ENCODE measurements at regions not wholly inside any gene's neighbourhood (a gene's known extent, or its start where the extent isn't known, plus 50 kb on each side); places are given as distances from the start of the nearest gene placed in this dataset.

GRCh38 chr7:136275794-136276193 is 298.6 kb upstream of the MTPN start:
- H3K79me2 ChIP-seq (ENCODE audit: control insufficient read depth, insufficient read depth, low read length), result no peaks in the 10 kb centered on the region
- H3K36me3 ChIP-seq (ENCODE audit: control insufficient read depth in 2 of 2, extremely low read depth in 1 of 2, insufficient read depth in 2 of 2, low read length in 2 of 2), result no peaks in the 10 kb centered on the region
- H3K27me3 ChIP-seq (ENCODE audit: control insufficient read depth in 2 of 2, insufficient read depth in 2 of 2, low read length in 2 of 2), result no peaks in the 10 kb centered on the region
- dilution Hi-C loops (cut with MboI; ENCODE audit: extremely low pct_ligation_motif_present, low sequenced_read_pairs), result no loop called here
- no peaks in the 10 kb centered on the region for H4K20me1 ChIP-seq (replicated peaks; ENCODE audit: control insufficient read depth, extremely low read depth, insufficient read depth, low read length)
- H3K9me1 ChIP-seq (replicated peaks; ENCODE audit: control insufficient read depth, extremely low read depth, insufficient read depth, low read length), result no peaks in the 10 kb centered on the region
- FAIRE-seq (no peak), DNase-seq (ENCODE audit: low read depth, low spot score) (no peak)
- ChIA-PET CTCF (no interaction called here), POLR2A (no interaction called here)
- no peak overlapping the region for H3K4me3 ChIP-seq (replicated peaks in 1 of 3; ENCODE audit: insufficient read depth in 1 of 3, low read depth in 1 of 3, low read length in 3 of 3)
- TF ChIP-seq EZH2 (IDR thresholded peaks at IDR 0.05; ENCODE audit: borderline replicate concordance, low read depth, low read length, severe bottlenecking), result no peak
- TF ChIP-seq POLR2A (IDR thresholded peaks at IDR 0.05; ENCODE audit: low read depth, low read length), result no peak
- H3K9me3 ChIP-seq (replicated peaks; ENCODE audit: control insufficient read depth, insufficient read depth, low read length), result no peaks in the 10 kb centered on the region
- no peak overlapping the region for H3K27ac ChIP-seq (ENCODE audit: insufficient read depth, low read depth, low read length)
- intact Hi-C loops (cut with micrococcal nuclease), result no loop called here
- H3K9ac ChIP-seq (replicated peaks; ENCODE audit: extremely low read depth, insufficient read depth, low read length), result no peak overlapping the region
- no TSS peak for BruUV-seq (replicated peaks)
- H3K4me2 ChIP-seq (ENCODE audit: insufficient read depth, low read length), result no peak overlapping the region
- no peaks in the 10 kb centered on the region for H3K4me1 ChIP-seq (ENCODE audit: control insufficient read depth, extremely low read depth, insufficient read depth, low read length)
- H2AFZ ChIP-seq (ENCODE audit: low read depth, low read length), result no peak overlapping the region

GRCh38 chr7:136274636-136275345 is 297.6 kb upstream of the MTPN start:
- no peak overlapping the region for H2AFZ ChIP-seq (ENCODE audit: low read depth, low read length)
- H3K79me2 ChIP-seq (ENCODE audit: control insufficient read depth, insufficient read depth, low read length), result no peaks in the 10 kb centered on the region
- H3K4me1 ChIP-seq (ENCODE audit: control insufficient read depth, extremely low read depth, insufficient read depth, low read length), result no peaks in the 10 kb centered on the region
- no peak overlapping the region for H3K4me3 ChIP-seq (replicated peaks in 1 of 3; ENCODE audit: insufficient read depth in 1 of 3, low read depth in 1 of 3, low read length in 3 of 3)
- CTCF ChIA-PET, result no interaction called here
- no peak overlapping the region for H3K27ac ChIP-seq (ENCODE audit: insufficient read depth, low read depth, low read length)
- no peak for TF ChIP-seq POLR2AphosphoS5 (IDR thresholded peaks at IDR 0.05; ENCODE audit: insufficient read depth, low read depth, low read length)
- no peak for TF ChIP-seq CTCF (IDR thresholded peaks at IDR 0.05; ENCODE audit: extremely low read depth in 1 of 2, insufficient read depth in 1 of 2, low read depth in 1 of 2, low read length in 2 of 2)
- no peak for TF ChIP-seq POLR2A (IDR thresholded peaks at IDR 0.05; ENCODE audit: low read depth, low read length)
- TF ChIP-seq FOS (IDR thresholded peaks at IDR 0.05; ENCODE audit: borderline replicate concordance, insufficient read depth, low read length), result no peak
- no peak for TF ChIP-seq MYC (IDR thresholded peaks at IDR 0.05; ENCODE audit: low read depth, low read length)
- TF ChIP-seq JUN (IDR thresholded peaks at IDR 0.05; ENCODE audit: borderline replicate concordance, insufficient read depth, insufficient read length, low read depth), result no peak
- TF ChIP-seq MAX (IDR thresholded peaks at IDR 0.05; ENCODE audit: insufficient read depth, insufficient read length), result no peak
- no peak for TF ChIP-seq GATA2 (IDR thresholded peaks at IDR 0.05; ENCODE audit: insufficient read depth, insufficient read length, low read depth, low read length)
- no peak for TF ChIP-seq EZH2 (IDR thresholded peaks at IDR 0.05; ENCODE audit: borderline replicate concordance, low read depth, low read length, severe bottlenecking)
- BruUV-seq (replicated peaks), result no TSS peak
- intact Hi-C loops (cut with micrococcal nuclease), result no loop called here
- H3K9ac ChIP-seq (replicated peaks; ENCODE audit: extremely low read depth, insufficient read depth, low read length), result no peak overlapping the region
- no peak for FAIRE-seq
- POLR2A ChIA-PET, result no interaction called here
- H3K9me1 ChIP-seq (replicated peaks; ENCODE audit: control insufficient read depth, extremely low read depth, insufficient read depth, low read length), result no peaks in the 10 kb centered on the region
- dilution Hi-C loops (cut with MboI; ENCODE audit: extremely low pct_ligation_motif_present, low sequenced_read_pairs), result no loop called here
- no peaks in the 10 kb centered on the region for H3K36me3 ChIP-seq (ENCODE audit: control insufficient read depth in 2 of 2, extremely low read depth in 1 of 2, insufficient read depth in 2 of 2, low read length in 2 of 2)
- H4K20me1 ChIP-seq (replicated peaks; ENCODE audit: control insufficient read depth, extremely low read depth, insufficient read depth, low read length), result no peaks in the 10 kb centered on the region
- no peaks in the 10 kb centered on the region for H3K9me3 ChIP-seq (replicated peaks; ENCODE audit: control insufficient read depth, insufficient read depth, low read length)
- DNase-seq (ENCODE audit: low read depth, low spot score), result no peak
- no peak overlapping the region for H3K4me2 ChIP-seq (ENCODE audit: insufficient read depth, low read length)
- H3K27me3 ChIP-seq (ENCODE audit: control insufficient read depth in 2 of 2, insufficient read depth in 2 of 2, low read length in 2 of 2), result no peaks in the 10 kb centered on the region

All from endothelial cell of umbilical vein (primary cell).